K562 (cell line): ENCODE measurements at regions not wholly inside any gene's neighbourhood (a gene's known extent, or its start where the extent isn't known, plus 50 kb on each side); places are given as distances from the start of the nearest gene placed in this dataset.

Source experiments
- ATAC-seq: fragments of 200-7000 bp; cut with Tn5 transposase; 3 replicates; pipeline ENCODE4 v1.9.1; 2020; ENCODE audit warnings: moderate library complexity
- BruUV-seq: library from RNA; stranded (reverse); fragments of 400-500 nt; replicated peaks from 2 replicates; lab custom pipeline; 2021; lab: Mats Ljungman, UMichigan
- CTCF ChIA-PET: fragments of 300-600 bp; formaldehyde crosslinking; extraction: SDS; loops from one replicate; lab custom pipeline; 2021; ENCODE audit warnings: low intra/inter-chr PET ratio; lab: Yijun Ruan, JAX
- POLR2A ChIA-PET: fragments of 300-600, 350-650 bp; sonication (Branson Sonifier 250); formaldehyde crosslinking; extraction: SDS; loops from one replicate; lab custom pipeline; 2021; ENCODE audit warnings: antibody characterized with exemption, inconsistent platforms; lab: Yijun Ruan, JAX
- DNase-seq, 4 experiments: peaks; one replicate each; pipeline versions ENCODE4 v3.0.0 to v3.0.0-alpha.2; 2011 to 2018; ENCODE audit warnings: low spot score in 3 of 4, mixed read lengths in 3 of 4; ENCODE audit errors: extremely low read depth in 1 of 4
- FAIRE-seq: peaks from 2 replicates; lab custom pipeline; 2011; peaks lifted over from hg19 to GRCh38; lab: Jason Lieb, UNC
- H2AFZ ChIP-seq: 2 replicates; pipeline ENCODE4 v1.6.0; 2011; ENCODE audit warnings: low read depth, low read length, control low read depth, inconsistent platforms
- H3K27ac ChIP-seq: fragments of 200-600 bp; 3 replicates; pipeline ENCODE4 v1.8.0; 2011; ENCODE audit warnings: low read depth, mild to moderate bottlenecking, control low read depth, inconsistent platforms, low read length, moderate library complexity, mixed read lengths; ENCODE audit errors: extremely low read depth
- H3K27me3 ChIP-seq, 2 experiments: fragments of 300-600 bp in 1 of 2; 2 replicates in 1 of 2; 3 replicates in 1 of 2; pipeline versions ENCODE4 v1.6.0 to v1.8.0; 2011; ENCODE audit warnings: inconsistent platforms in 2 of 2, low read length in 2 of 2, mild to moderate bottlenecking in 1 of 2, mixed read lengths in 1 of 2, moderate library complexity in 1 of 2; ENCODE audit not compliant: control insufficient read depth in 2 of 2, insufficient read depth in 2 of 2
- H3K36me3 ChIP-seq: fragments of 300-600 bp; 3 replicates; pipeline ENCODE4 v1.8.0; 2011; ENCODE audit warnings: mild to moderate bottlenecking, low read length, inconsistent platforms; ENCODE audit not compliant: control insufficient read depth, insufficient read depth
- H3K4me1 ChIP-seq, 2 experiments: fragments of 200-600 bp in 1 of 2; replicated peaks in 1 of 2; 2 replicates in 1 of 2; 3 replicates in 1 of 2; pipeline versions ENCODE4 v1.5.1 to v1.8.0; 2011; ENCODE audit warnings: inconsistent platforms in 2 of 2, low read length in 2 of 2, mild to moderate bottlenecking in 1 of 2, mixed read lengths in 1 of 2, moderate library complexity in 1 of 2; ENCODE audit not compliant: control insufficient read depth in 2 of 2, insufficient read depth in 2 of 2
- H3K4me2 ChIP-seq: 2 replicates; pipeline ENCODE4 v1.6.1; 2011; ENCODE audit warnings: low read length, control low read depth, inconsistent platforms, mixed read lengths; ENCODE audit not compliant: insufficient read depth
- H3K4me3 ChIP-seq: fragments of 200-600 bp; sonication (generic), shearing (Covaris generic); 2 replicates; pipeline ENCODE4 v1.5.1; 2016; ENCODE audit warnings: control low read depth, inconsistent platforms
- H3K79me2 ChIP-seq: fragments of 200-600 bp; 3 replicates; pipeline ENCODE4 v1.8.0; 2011; ENCODE audit warnings: low read length, inconsistent platforms; ENCODE audit not compliant: control insufficient read depth, insufficient read depth
- H3K9ac ChIP-seq, 2 experiments: 2 replicates each; pipeline versions ENCODE4 v1.6.0 to v1.6.1; 2011; ENCODE audit warnings: low read depth in 2 of 2, low read length in 2 of 2, control low read depth in 1 of 2, inconsistent platforms in 1 of 2, mild to moderate bottlenecking in 1 of 2, mixed read lengths in 1 of 2; ENCODE audit not compliant: insufficient read depth in 1 of 2
- H3K9me1 ChIP-seq: one replicate; pipeline ENCODE4 v1.6.0; 2011; ENCODE audit warnings: inconsistent platforms, mild to moderate bottlenecking, low read length, moderate library complexity; ENCODE audit not compliant: control insufficient read depth, insufficient read depth
- H3K9me3 ChIP-seq: replicated peaks from 2 replicates; pipeline ENCODE4 v1.5.1; 2011; ENCODE audit warnings: low read depth, low read length, inconsistent platforms; ENCODE audit not compliant: control insufficient read depth, insufficient read depth
- H4K20me1 ChIP-seq: replicated peaks from 2 replicates; pipeline ENCODE4 v1.6.1; 2011; ENCODE audit warnings: low read length, inconsistent platforms, mixed read lengths; ENCODE audit not compliant: control insufficient read depth, insufficient read depth
- ZNF316 ChIP-seq: fragments of 450-650 bp; IDR thresholded peaks from 2 replicates; pipeline ENCODE4 v1.6.1; 2016
- WGBS: fragments of 100-300 bp; shearing (Covaris generic); methylation state at CpG from one replicate; pipeline ENCODE4 v1.1.6; 2016; ENCODE audit warnings: low coverage, mixed read lengths; ENCODE audit not compliant: insufficient coverage; ENCODE audit errors: missing lambda C conversion rate; 5-methylcytosine and 5-hydroxymethylcytosine counted together
- in situ Hi-C: fragments of 300-500 bp; cut with MboI; formaldehyde crosslinking; loops from 4 replicates; pipeline ENCODE4 v1.15.0; 2018; ENCODE audit warnings: inconsistent platforms, mixed read lengths
- intact Hi-C: fragments of 100-400 bp; cut with micrococcal nuclease; formaldehyde crosslinking; loops from 2 replicates; pipeline ENCODE4 v1.14.2; 2022
- TF ChIP-seq, protein P1 (sequence below): fragments of 250-450 bp; sonication (Bioruptor Pico); IDR thresholded peaks from 2 replicates; pipeline ENCODE4 v1.4.0; 2020; ENCODE audit warnings: mild to moderate bottlenecking, moderate library complexity

GRCh38 chr3:15896500-15896899 lies 98.7 kb upstream of the ANKRD28 start:
- Histone ChIP-seq H3K4me3 (no peak overlapping the region), H3K27me3 (peaks cover 0 to 4% of the 10 kb centered on the region in 2 experiments; a peak in 1 of 5 replicates), H3K9me1 (no peaks in the 10 kb centered on the region), H4K20me1 (no peaks in the 10 kb centered on the region), H3K9ac (no peak overlapping the region), H3K4me1 (peaks cover 4 to 9% of the 10 kb centered on the region in 2 experiments; a peak in 3 of 5 replicates), H3K36me3 (no peaks in the 10 kb centered on the region), H2AFZ (no peak overlapping the region), H3K9me3 (no peaks in the 10 kb centered on the region), H3K27ac (no peak overlapping the region), H3K79me2 (no peaks in the 10 kb centered on the region), H3K4me2 (no peak overlapping the region)
- CTCF ChIA-PET, result no interaction called here
- in situ Hi-C loops, result no loop called here
- no peak for DNase-seq
- no peak for FAIRE-seq
- no peak for ATAC-seq
- TF ChIP-seq, protein P1, sequence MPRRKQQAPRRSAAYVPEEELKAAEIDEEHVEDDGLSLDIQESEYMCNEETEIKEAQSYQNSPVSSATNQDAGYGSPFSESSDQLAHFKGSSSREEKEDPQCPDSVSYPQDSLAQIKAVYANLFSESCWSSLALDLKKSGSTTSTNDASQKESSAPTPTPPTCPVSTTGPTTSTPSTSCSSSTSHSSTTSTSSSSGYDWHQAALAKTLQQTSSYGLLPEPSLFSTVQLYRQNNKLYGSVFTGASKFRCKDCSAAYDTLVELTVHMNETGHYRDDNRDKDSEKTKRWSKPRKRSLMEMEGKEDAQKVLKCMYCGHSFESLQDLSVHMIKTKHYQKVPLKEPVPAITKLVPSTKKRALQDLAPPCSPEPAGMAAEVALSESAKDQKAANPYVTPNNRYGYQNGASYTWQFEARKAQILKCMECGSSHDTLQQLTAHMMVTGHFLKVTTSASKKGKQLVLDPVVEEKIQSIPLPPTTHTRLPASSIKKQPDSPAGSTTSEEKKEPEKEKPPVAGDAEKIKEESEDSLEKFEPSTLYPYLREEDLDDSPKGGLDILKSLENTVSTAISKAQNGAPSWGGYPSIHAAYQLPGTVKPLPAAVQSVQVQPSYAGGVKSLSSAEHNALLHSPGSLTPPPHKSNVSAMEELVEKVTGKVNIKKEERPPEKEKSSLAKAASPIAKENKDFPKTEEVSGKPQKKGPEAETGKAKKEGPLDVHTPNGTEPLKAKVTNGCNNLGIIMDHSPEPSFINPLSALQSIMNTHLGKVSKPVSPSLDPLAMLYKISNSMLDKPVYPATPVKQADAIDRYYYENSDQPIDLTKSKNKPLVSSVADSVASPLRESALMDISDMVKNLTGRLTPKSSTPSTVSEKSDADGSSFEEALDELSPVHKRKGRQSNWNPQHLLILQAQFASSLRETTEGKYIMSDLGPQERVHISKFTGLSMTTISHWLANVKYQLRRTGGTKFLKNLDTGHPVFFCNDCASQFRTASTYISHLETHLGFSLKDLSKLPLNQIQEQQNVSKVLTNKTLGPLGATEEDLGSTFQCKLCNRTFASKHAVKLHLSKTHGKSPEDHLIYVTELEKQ, result no peak
- peak; percentile 16; the same call in 1 of the 2 replicates for TF ChIP-seq ZNF316
- 0% methylated on average over 2 of the region's 2 CpGs for WGBS
- intact Hi-C loops, result no loop called here
- BruUV-seq, result no TSS peak
- POLR2A ChIA-PET, result interaction anchor here (0.6 kb wide), 1 partner anchor 51 kb away, joined by 3 read pairs; no protein-coding TSS in a partner anchor
